NCI-H1417 (cell line): ENCODE measurements at regions not wholly inside any gene's neighbourhood (a gene's known extent, or its start where the extent isn't known, plus 50 kb on each side); places are given as distances from the start of the nearest gene placed in this dataset.

ENCODE experiments used
- DNase-seq, 3 experiments: peaks; one replicate each; lab custom pipeline; 2025; lab: John Stamatoyannopoulos, UW

GRCh38 chr13:50195045-50195444, 179.8 kb downstream of the KCNRG start:
- DNase-seq: no peak

GRCh38 chr13:50196118-50196517, 180.9 kb downstream of the KCNRG start:
- no peak for DNase-seq

GRCh38 chr13:50197705-50198104, 182.5 kb downstream of the KCNRG start:
- no peak for DNase-seq

- peak in 1 of 3 experiments; percentile 42 for DNase-seq
Measured at GRCh38 chr13:50198508-50198907, 183.3 kb downstream of the KCNRG start.

- DNase-seq: no peak
Measured at GRCh38 chr13:50200569-50200968, 185.3 kb downstream of the KCNRG start.

- no peak for DNase-seq
Measured at GRCh38 chr13:50200988-50201387, 185.7 kb downstream of the KCNRG start.

- DNase-seq: no peak
Measured at GRCh38 chr13:50202485-50202884, 187.2 kb downstream of the KCNRG start.

GRCh38 chr13:50203256-50203941, 188.2 kb downstream of the KCNRG start:
- DNase-seq: no peak

- no peak for DNase-seq
Measured at GRCh38 chr13:50205581-50205980, 190.3 kb downstream of the KCNRG start.

GRCh38 chr13:50208826-50209335, 193.6 kb downstream of the KCNRG start:
- DNase-seq: peak in 1 of 3 experiments; percentile 14

GRCh38 chr13:50209631-50210030, 194.4 kb downstream of the KCNRG start:
- DNase-seq: no peak

GRCh38 chr13:50213526-50213925, 198.3 kb downstream of the KCNRG start:
- no peak for DNase-seq

- DNase-seq: no peak
Measured at GRCh38 chr13:50214514-50214913, 199.3 kb downstream of the KCNRG start.

GRCh38 chr13:50215399-50215798, 200.2 kb downstream of the KCNRG start:
- no peak for DNase-seq

- no peak for DNase-seq
Measured at GRCh38 chr13:50219743-50220142, 204.5 kb downstream of the KCNRG start.

- DNase-seq: no peak
Measured at GRCh38 chr13:50220938-50221337, 205.7 kb downstream of the KCNRG start.

- peak; percentile 25 to 91 (median 70) for DNase-seq
Measured at GRCh38 chr13:50222569-50223332, 207.5 kb downstream of the KCNRG start.

GRCh38 chr13:50224534-50224933, 209.3 kb downstream of the KCNRG start:
- no peak for DNase-seq

GRCh38 chr13:50225193-50226155, 210.2 kb downstream of the KCNRG start:
- DNase-seq: no peak

- DNase-seq: no peak
Measured at GRCh38 chr13:50226515-50227155, 211.4 kb downstream of the KCNRG start.

GRCh38 chr13:50227361-50227760, 212.1 kb downstream of the KCNRG start:
- DNase-seq: no peak

- DNase-seq: peak in 2 of 3 experiments; percentile 31 to 73
Measured at GRCh38 chr13:50228527-50228926, 213.3 kb downstream of the KCNRG start.
